Ovary (tissue), 7 donors: ENCODE measurements at regions not wholly inside any gene's neighbourhood (a gene's known extent, or its start where the extent isn't known, plus 50 kb on each side); places are given as distances from the start of the nearest gene placed in this dataset.

Experiments
- DNase-seq, 5 donors: peaks; one replicate each; pipeline ENCODE4 v3.0.0-alpha.2; 2019 to 2020
- H3K27ac ChIP-seq, 2 donors: fragments of 200-600 bp; one replicate each; pipeline versions ENCODE4 v1.5.1 to v1.8.0; 2019 to 2022
- H3K27me3 ChIP-seq: fragments of 200-600 bp; one replicate; pipeline ENCODE4 v1.8.0; 2022
- H3K36me3 ChIP-seq: fragments of 200-600 bp; sonication (generic); one replicate; pipeline ENCODE4 v1.5.1; 2019
- H3K4me1 ChIP-seq: one replicate; pipeline ENCODE4 v1.8.1; 2013; ENCODE audit warnings: mild to moderate bottlenecking, moderate library complexity; ENCODE audit not compliant: insufficient read depth
- H3K4me3 ChIP-seq: fragments of 200-600 bp; sonication (generic); one replicate; pipeline ENCODE4 v1.5.1; 2017
- H3K9me3 ChIP-seq, 2 donors: fragments of 200-600 bp in 1 of 2; sonication (generic) in 1 of 2; one replicate each; pipeline versions ENCODE4 v1.5.1 to v1.8.1; 2013 to 2019; ENCODE audit warnings: mild to moderate bottlenecking in 1 of 2, moderate library complexity in 1 of 2
- CTCF ChIP-seq, 3 donors: fragments of 450-650 bp in 2 of 3; fragments of 200-600 bp in 1 of 3; IDR thresholded peaks; one replicate each; pipeline versions ENCODE4 v1.5.1 to v1.8.0; 2016 to 2022; ENCODE audit warnings: antibody characterized with exemption in 3 of 3, mild to moderate bottlenecking in 1 of 3
- EP300 ChIP-seq: sonication (generic); formaldehyde crosslinking; IDR thresholded peaks from one replicate; pipeline ENCODE4 v1.6.1; 2017; ENCODE audit warnings: antibody characterized with exemption
- POLR2A ChIP-seq: fragments of 450-650 bp; IDR thresholded peaks from one replicate; pipeline ENCODE4 v1.6.1; 2017; ENCODE audit warnings: antibody characterized with exemption, mild to moderate bottlenecking, moderate library complexity
- WGBS, 3 donors: extraction: QIAGEN DNeasy Blood & Tissue Kit in 1 of 3; methylation state at CpG; one replicate each; pipeline versions ENCODE4 v1.1.5 to v1.1.7; 2013 to 2017; 5-methylcytosine and 5-hydroxymethylcytosine counted together
- intact Hi-C, 4 donors: fragments of 100-400 bp; cut with DNase I; formaldehyde crosslinking; loops; one replicate each; pipeline versions ENCODE4 v1.11.0 to v1.15.1; 2022 to 2023
- donor health status: DM: no; HTN: no; CAD: no; lungs with moderate emphysema.
- donor health status: DM: no; HTN: no; CAD: no.
- donor health status: Bipolar disorder and iron deficiency.
- donor health status: DM: no; HTN: no; CAD: no.
- donor health status: DM: yes; HTN: yes; CAD: no.

- Histone ChIP-seq H3K27me3 (no peaks in the 10 kb centered on the region), H3K36me3 (no peaks in the 10 kb centered on the region), H3K4me3 (no peak overlapping the region), H3K9me3 (no peaks in the 10 kb centered on the region), H3K4me1 (no peaks in the 10 kb centered on the region), H3K27ac (no peak overlapping the region)
- no peak for DNase-seq
- intact Hi-C loops: no loop called here
- TF ChIP-seq POLR2A (no peak), CTCF (IDR thresholded peaks at IDR 0.05) (no peak), EP300 (no peak)
- 81 to 89% (median 88%) methylated on average over 1 of the region's 1 CpG for WGBS, 3 donors
These were observed 565.1 kb upstream of the SALL1 start for GRCh38 chr16:51716195-51716594.

GRCh38 chr16:51713502-51713901, 562.4 kb upstream of the SALL1 start:
- Histone ChIP-seq H3K4me1 (no peaks in the 10 kb centered on the region), H3K4me3 (no peak overlapping the region), H3K27ac (no peak overlapping the region), H3K27me3 (no peaks in the 10 kb centered on the region), H3K9me3 (no peaks in the 10 kb centered on the region), H3K36me3 (no peaks in the 10 kb centered on the region)
- DNase-seq: no peak
- intact Hi-C loops: no loop called here
- WGBS, 3 donors: 90 to 91% (median 91%) methylated on average over 2 of the region's 2 CpGs
- TF ChIP-seq POLR2A: no peak
- TF ChIP-seq EP300: no peak
- no peak for TF ChIP-seq CTCF (IDR thresholded peaks at IDR 0.05)

GRCh38 chr16:51710905-51711563, 560.0 kb upstream of the SALL1 start:
- TF ChIP-seq POLR2A (no peak), CTCF (IDR thresholded peaks at IDR 0.05) (no peak), EP300 (no peak)
- Histone ChIP-seq H3K27me3 (no peaks in the 10 kb centered on the region), H3K4me1 (no peaks in the 10 kb centered on the region), H3K27ac (no peak overlapping the region), H3K4me3 (no peak overlapping the region), H3K36me3 (no peaks in the 10 kb centered on the region), H3K9me3 (no peaks in the 10 kb centered on the region)
- 85 to 89% (median 89%) methylated on average over 2 of the region's 2 CpGs for WGBS, 3 donors
- intact Hi-C loops: no loop called here
- no peak for DNase-seq

GRCh38 chr16:51710186-51710585, 559.1 kb upstream of the SALL1 start:
- DNase-seq: no peak
- Histone ChIP-seq H3K27ac (no peak overlapping the region), H3K4me1 (no peaks in the 10 kb centered on the region), H3K4me3 (no peak overlapping the region), H3K9me3 (no peaks in the 10 kb centered on the region), H3K27me3 (no peaks in the 10 kb centered on the region), H3K36me3 (no peaks in the 10 kb centered on the region)
- WGBS, 3 donors: 81 to 88% (median 85%) methylated on average over 10 of the region's 10 CpGs
- TF ChIP-seq CTCF (IDR thresholded peaks at IDR 0.05) (no peak), POLR2A (no peak), EP300 (no peak)
- intact Hi-C loops: no loop called here
